ENCODE measurements at regions not wholly inside any gene's neighbourhood (a gene's known extent, or its start where the extent isn't known, plus 50 kb on each side); places are given as distances from the start of the nearest gene placed in this dataset.

DNA sequence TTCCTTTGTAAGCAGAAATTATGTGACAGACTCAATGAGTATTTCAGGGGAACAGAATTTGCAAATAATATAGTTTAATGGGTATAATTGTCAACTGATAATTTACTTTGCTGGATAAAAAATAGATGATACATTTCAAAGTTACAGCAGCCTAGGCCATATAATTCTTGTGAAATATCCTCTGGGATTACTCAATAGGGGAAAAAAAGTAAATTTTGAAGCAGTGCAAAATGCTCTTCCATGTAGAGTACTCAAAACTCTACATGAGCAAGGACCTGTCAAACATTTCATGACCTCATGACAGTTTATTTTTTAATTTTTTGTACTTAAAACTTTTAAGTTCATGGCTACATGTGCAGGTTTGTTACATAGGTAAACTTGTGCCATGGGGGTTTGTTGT is 163.3 kb downstream of the DACT1 start:
- H3K36me3 Mint-ChIP-seq (ENCODE audit: insufficient read depth in 1 of 3, low read depth in 3 of 3), result no peaks in the 10 kb centered on the region; a peak in 1 of 7 replicates
- H3K79me2 ChIP-seq (ENCODE audit: insufficient read depth, low read length), result no peaks in the 10 kb centered on the region
- no peak overlapping the region for H2AK5ac ChIP-seq (ENCODE audit: insufficient read length, low read length)

More for the DNA sequence above, 163.3 kb downstream of the DACT1 start:
- Histone ChIP-seq H2BK120ac (ENCODE audit: low read depth, low read length, poor library complexity, severe bottlenecking) (no peak overlapping the region), H3K4ac (ENCODE audit: low read depth, low read length) (no peak overlapping the region), H3K27ac (ENCODE audit: insufficient read length, low read depth, low read length) (no peak overlapping the region), H4K8ac (replicated peaks; ENCODE audit: insufficient read length, low read depth, low read length) (no peak overlapping the region), H3K56ac (ENCODE audit: insufficient read length, low read depth, low read length) (no peak overlapping the region), H2BK20ac (ENCODE audit: low read depth, low read length, poor library complexity, severe bottlenecking) (no peak overlapping the region), H3K23me2 (ENCODE audit: insufficient read length, low read depth, low read length, poor library complexity, severe bottlenecking) (no peaks in the 10 kb centered on the region), H2AFZ (ENCODE audit: low read length) (no peak overlapping the region), H3K23ac (ENCODE audit: insufficient read length, low read depth, low read length) (no peak overlapping the region), H4K20me1 (ENCODE audit: control insufficient read depth, insufficient read depth, insufficient read length) (no peaks in the 10 kb centered on the region), H3K27me3 (ENCODE audit: insufficient read depth, low read length) (no peaks in the 10 kb centered on the region), H3K4me1 (ENCODE audit: insufficient read depth, low read length) (no peaks in the 10 kb centered on the region), H3T11ph (ENCODE audit: low read length) (no peak overlapping the region), H3K9ac (ENCODE audit: extremely low read depth, insufficient read length, low read length) (no peak overlapping the region), H3K79me1 (ENCODE audit: insufficient read depth, low read depth, low read length, poor library complexity, severe bottlenecking) (no peaks in the 10 kb centered on the region), H4K5ac (ENCODE audit: insufficient read length, low read depth, low read length) (no peak overlapping the region), H4K91ac (ENCODE audit: insufficient read length, low read depth, low read length) (no peak overlapping the region), H2BK15ac (ENCODE audit: low read depth, low read length) (no peak overlapping the region), H3K9me3 (ENCODE audit: control insufficient read depth, low read depth, low read length) (no peaks in the 10 kb centered on the region), H3K4me2 (ENCODE audit: insufficient read depth, insufficient read length, low read length) (no peak overlapping the region), H3K18ac (ENCODE audit: insufficient read length, low read depth, low read length) (no peak overlapping the region), H2BK5ac (ENCODE audit: insufficient read length, low read length) (no peak overlapping the region), H2BK12ac (ENCODE audit: insufficient read length, low read depth, low read length) (no peak overlapping the region), H3K14ac (ENCODE audit: insufficient read depth, low read length) (no peak overlapping the region)
- Mint-ChIP-seq H3K27me3 (ENCODE audit: low read depth) (no peaks in the 10 kb centered on the region), H3K4me3 (no peak overlapping the region), H3K4me1 (no peaks in the 10 kb centered on the region), H3K27ac (no peak overlapping the region), H3K9me3 (0 out of 5 replicates have a peak, but pooled peaks cover 0 to 3% of the 10 kb centered on the region in 2 experiments)
- no peak for TF ChIP-seq CTCF (conservative IDR thresholded peaks at IDR 0.05)
- DNase-seq, result no peak
